ENCODE measurements at regions not wholly inside any gene's neighbourhood (a gene's known extent, or its start where the extent isn't known, plus 50 kb on each side); places are given as distances from the start of the nearest gene placed in this dataset.

- TF ChIP-seq SP1 (IDR thresholded peaks at IDR 0.05) = no peak
Observed at GRCh38 chr6:92117800-92118199, 1301.6 kb downstream of the EPHA7 start (continued).

GRCh38 chr6:92114797-92115196 is 1304.6 kb downstream of the EPHA7 start:
- DNase-seq (ENCODE audit: low spot score) = no peak
- no peak overlapping the region for H3K9ac ChIP-seq (ENCODE audit: low read depth in 1 of 2, low read length in 2 of 2)
- 55% methylated on average over 2 of the region's 2 CpGs for WGBS
- H3K4me3 ChIP-seq (ENCODE audit: low read depth in 1 of 3, low read length in 3 of 3) = no peak overlapping the region
- H3K9me3 ChIP-seq (ENCODE audit: control insufficient read depth in 4 of 4, low read length in 3 of 4) = no peaks in the 10 kb centered on the region
- no peaks in the 10 kb centered on the region for H3K36me3 ChIP-seq (ENCODE audit: control insufficient read depth in 4 of 4, insufficient read depth in 3 of 4, low read depth in 1 of 4, low read length in 3 of 4)
- no peaks in the 10 kb centered on the region for H3K27me3 ChIP-seq (ENCODE audit: control insufficient read depth in 4 of 4, insufficient read depth in 4 of 4, low read length in 3 of 4)
- H3K27ac ChIP-seq (ENCODE audit: low read depth in 1 of 2, low read length in 2 of 2) = no peak overlapping the region
- H3K4me1 ChIP-seq (ENCODE audit: control insufficient read depth in 4 of 4, insufficient read depth in 4 of 4, low read length in 3 of 4) = no peaks in the 10 kb centered on the region
- TF ChIP-seq FOXA2 (IDR thresholded peaks at IDR 0.05) = no peak
- TF ChIP-seq NR2F2 (IDR thresholded peaks at IDR 0.05) = no peak
- TF ChIP-seq FOXA1 (IDR thresholded peaks at IDR 0.05) = no peak
- no peak for TF ChIP-seq HNF4G (IDR thresholded peaks at IDR 0.05)
- TF ChIP-seq GABPA (IDR thresholded peaks at IDR 0.05 in 1 of 2, conservative IDR thresholded peaks at IDR 0.05 in 1 of 2) = no peak
- TF ChIP-seq REST (IDR thresholded peaks at IDR 0.05) = no peak
- no peak for TF ChIP-seq TAF1 (conservative IDR thresholded peaks at IDR 0.05)
- no peak for TF ChIP-seq JUND (IDR thresholded peaks at IDR 0.05)
- no peak for TF ChIP-seq ATF3 (IDR thresholded peaks at IDR 0.05)
- no peak for TF ChIP-seq RAD21 (IDR thresholded peaks at IDR 0.05)
- no peak for TF ChIP-seq CTCF (IDR thresholded peaks at IDR 0.05; ENCODE audit: low read depth, low read length, missing input control)
- no peak for TF ChIP-seq ZBTB33 (IDR thresholded peaks at IDR 0.05)
- no peak for TF ChIP-seq EGR1 (IDR thresholded peaks at IDR 0.05; ENCODE audit: low read depth in 2 of 2)
- TF ChIP-seq HNF4A (conservative IDR thresholded peaks at IDR 0.05) = no peak
- no peak for TF ChIP-seq YY1 (IDR thresholded peaks at IDR 0.05)
- no peak for TF ChIP-seq MAX (IDR thresholded peaks at IDR 0.05)

Measured in liver (tissue), 8 donors.